ENCODE measurements at regions not wholly inside any gene's neighbourhood (a gene's known extent, or its start where the extent isn't known, plus 50 kb on each side); places are given as distances from the start of the nearest gene placed in this dataset.

DNA sequence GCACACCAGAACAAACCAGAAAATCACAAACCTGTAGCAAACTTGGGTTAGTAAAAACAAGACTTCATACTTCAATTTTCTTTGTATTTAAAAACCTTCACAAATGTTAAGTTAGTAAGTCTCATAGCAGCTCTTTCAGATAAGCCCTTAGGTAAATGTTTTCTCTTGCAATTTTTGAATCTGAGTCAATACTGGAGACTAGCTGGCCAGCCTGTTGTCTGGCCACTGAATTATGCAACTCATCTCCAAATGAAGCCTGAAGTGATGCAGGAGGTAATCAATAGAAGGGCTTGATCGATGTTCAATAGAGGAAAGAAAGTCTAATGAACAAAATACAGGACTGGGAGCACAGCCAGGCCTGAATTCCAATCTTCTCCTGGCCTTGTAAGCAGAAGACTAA is 465.2 kb downstream of the LRIG3 start:
- TF ChIP-seq CTCF (IDR thresholded peaks at IDR 0.05 in 8 of 11, conservative IDR thresholded peaks at IDR 0.05 in 3 of 11): no peak
- no peak for TF ChIP-seq POLR2AphosphoS5 (IDR thresholded peaks at IDR 0.05)
- TF ChIP-seq POLR2A (IDR thresholded peaks at IDR 0.05): no peak
- intact Hi-C loops (cut with DNase I; ENCODE audit: low total_unique reads): no loop called here
- 60 to 78% (median 65%) methylated on average over 1 of the region's 1 CpG for WGBS, 5 donors
- Histone ChIP-seq H3K27ac (no peak overlapping the region), H3K4me3 (no peak overlapping the region), H3K36me3 (no peaks in the 10 kb centered on the region), H3K27me3 (replicated peaks in 1 of 7) (peaks cover 0 to 3% (median 0%) of the 10 kb centered on the region in 7 donors), H3K9me3 (no peaks in the 10 kb centered on the region), H3K4me1 (no peaks in the 10 kb centered on the region)
- no peak for DNase-seq

- Histone ChIP-seq H3K27me3 (replicated peaks in 1 of 7) (peaks cover 0 to 3% (median 0%) of the 10 kb centered on the region in 7 donors), H3K36me3 (no peaks in the 10 kb centered on the region), H3K9me3 (no peaks in the 10 kb centered on the region), H3K4me3 (no peak overlapping the region), H3K4me1 (no peaks in the 10 kb centered on the region), H3K27ac (no peak overlapping the region)
- intact Hi-C loops (cut with DNase I; ENCODE audit: low total_unique reads): no loop called here
- 78 to 97% (median 90%) methylated on average over 1 of the region's 1 CpG for WGBS, 5 donors
- TF ChIP-seq CTCF (IDR thresholded peaks at IDR 0.05 in 8 of 11, conservative IDR thresholded peaks at IDR 0.05 in 3 of 11) (no peak), POLR2A (IDR thresholded peaks at IDR 0.05) (no peak), POLR2AphosphoS5 (IDR thresholded peaks at IDR 0.05) (no peak)
- DNase-seq: no peak
Measured at GRCh38 chr12:58458102-58458501, 462.2 kb downstream of the LRIG3 start.

GRCh38 chr12:58459191-58459590 is 461.1 kb downstream of the LRIG3 start:
- DNase-seq: no peak
- H3K9me3 ChIP-seq: no peaks in the 10 kb centered on the region
- H3K27ac ChIP-seq: no peak overlapping the region
- H3K36me3 ChIP-seq: no peaks in the 10 kb centered on the region
- H3K27me3 ChIP-seq (replicated peaks in 1 of 7): no peaks in the 10 kb centered on the region
- no peak overlapping the region for H3K4me3 ChIP-seq
- intact Hi-C loops (cut with DNase I; ENCODE audit: low total_unique reads): no loop called here
- H3K4me1 ChIP-seq: no peaks in the 10 kb centered on the region
- TF ChIP-seq POLR2A (IDR thresholded peaks at IDR 0.05): no peak
- TF ChIP-seq POLR2AphosphoS5 (IDR thresholded peaks at IDR 0.05): no peak
- TF ChIP-seq CTCF (IDR thresholded peaks at IDR 0.05 in 8 of 11, conservative IDR thresholded peaks at IDR 0.05 in 3 of 11): no peak

GRCh38 chr12:58463051-58463450 is 457.3 kb downstream of the LRIG3 start:
- H3K27me3 ChIP-seq (replicated peaks in 1 of 7): no peaks in the 10 kb centered on the region
- H3K27ac ChIP-seq: no peak overlapping the region
- DNase-seq: no peak
- TF ChIP-seq POLR2AphosphoS5 (IDR thresholded peaks at IDR 0.05) (no peak), CTCF (IDR thresholded peaks at IDR 0.05 in 8 of 11, conservative IDR thresholded peaks at IDR 0.05 in 3 of 11) (no peak), POLR2A (IDR thresholded peaks at IDR 0.05) (no peak)
- intact Hi-C loops (cut with DNase I; ENCODE audit: low total_unique reads): no loop called here
- no peaks in the 10 kb centered on the region for H3K4me1 ChIP-seq
- H3K4me3 ChIP-seq: no peak overlapping the region
- H3K9me3 ChIP-seq: peaks cover 0 to 23% (median 10%) of the 10 kb centered on the region in 8 donors
- no peaks in the 10 kb centered on the region for H3K36me3 ChIP-seq
- WGBS, 5 donors: 76 to 83% (median 78%) methylated on average over 3 of the region's 3 CpGs

Measured in spleen (tissue), 11 donors.